Caco-2 (cell line): ENCODE measurements at regions not wholly inside any gene's neighbourhood (a gene's known extent, or its start where the extent isn't known, plus 50 kb on each side); places are given as distances from the start of the nearest gene placed in this dataset.
"Not testable (repeated sequence)": the region's sequence is repeated elsewhere in the genome, so short reads cannot be mapped to it uniquely, and the experiment has no call there.

Experiments
- BruUV-seq: library from RNA; stranded (reverse); fragments of 400-500 nt; replicated peaks from 2 replicates; lab custom pipeline; 2021; lab: Mats Ljungman, UMichigan
- CTCF ChIA-PET: fragments of 300-600 bp; sonication (Branson Sonifier 250); formaldehyde crosslinking; loops from one replicate; lab custom pipeline; 2022; ENCODE audit warnings: antibody characterized with exemption; lab: Charles Lee
- POLR2A ChIA-PET: fragments of 300-600 bp; sonication (Branson Sonifier 250); formaldehyde crosslinking; loops from one replicate; lab custom pipeline; 2022; ENCODE audit warnings: antibody characterized with exemption; lab: Charles Lee
- DNase-seq, 2 experiments: peaks; one replicate each; pipeline versions ENCODE4 v3.0.0 to v3.0.0-alpha.2; 2020 to 2022
- H3K27me3 ChIP-seq: replicated peaks from 2 replicates; pipeline ENCODE4 v1.6.0; 2011; ENCODE audit warnings: low read length; ENCODE audit not compliant: control insufficient read depth, insufficient read depth
- H3K36me3 ChIP-seq: 2 replicates; pipeline ENCODE4 v1.5.1; 2011; ENCODE audit warnings: low read length; ENCODE audit not compliant: control insufficient read depth, insufficient read depth
- H3K4me1 ChIP-seq: fragments of 250-450 bp; sonication (Bioruptor Pico); 2 replicates; pipeline ENCODE4 v1.5.1; 2020; ENCODE audit warnings: mild to moderate bottlenecking
- H3K4me3 ChIP-seq: 2 replicates; pipeline ENCODE4 v1.5.1; 2011; ENCODE audit warnings: low read depth, mild to moderate bottlenecking, control low read depth, low read length
- H3K9me3 ChIP-seq: fragments of 250-450 bp; sonication (Bioruptor Pico); 2 replicates; pipeline ENCODE4 v1.5.1; 2020; ENCODE audit warnings: mild to moderate bottlenecking, moderate library complexity
- H3K27ac Mint-ChIP-seq: one replicate; pipeline ENCODE4 v1.8.0; 2022; ENCODE audit warnings: mixed read lengths; ENCODE audit not compliant: unreplicated experiment
- H3K27me3 Mint-ChIP-seq: one replicate; pipeline ENCODE4 v1.8.0; 2022; ENCODE audit warnings: mixed read lengths; ENCODE audit not compliant: insufficient read depth, unreplicated experiment
- H3K36me3 Mint-ChIP-seq: one replicate; pipeline ENCODE4 v1.8.0; 2022; ENCODE audit warnings: mild to moderate bottlenecking, mixed read lengths; ENCODE audit not compliant: insufficient read depth, unreplicated experiment
- H3K4me1 Mint-ChIP-seq: one replicate; pipeline ENCODE4 v1.8.0; 2022; ENCODE audit warnings: low read depth, mixed read lengths; ENCODE audit not compliant: unreplicated experiment
- H3K4me3 Mint-ChIP-seq: one replicate; pipeline ENCODE4 v1.8.0; 2022; ENCODE audit warnings: mild to moderate bottlenecking, moderate library complexity, mixed read lengths; ENCODE audit not compliant: unreplicated experiment
- H3K9me3 Mint-ChIP-seq: one replicate; pipeline ENCODE4 v1.8.0; 2022; ENCODE audit warnings: mixed read lengths; ENCODE audit not compliant: unreplicated experiment
- intact Hi-C: fragments of 100-400 bp; cut with micrococcal nuclease; formaldehyde crosslinking; loops from one replicate; pipeline ENCODE4 v1.10.0; 2022; ENCODE audit not compliant: unreplicated experiment
- TF ChIP-seq, protein P1 (sequence below), 2 experiments: fragments of 200-600 bp in 1 of 2; IDR thresholded peaks; 1 replicate in 1 of 2; 2 replicates in 1 of 2; pipeline versions ENCODE4 v1.5.1 to v1.8.0; 2011 to 2022; ENCODE audit warnings: antibody characterized with exemption in 1 of 2, control low read depth in 1 of 2, inconsistent platforms in 1 of 2, low read depth in 1 of 2, low read length in 1 of 2, mild to moderate bottlenecking in 1 of 2, moderate library complexity in 1 of 2; ENCODE audit not compliant: insufficient read depth in 1 of 2, severe bottlenecking in 1 of 2, unreplicated experiment in 1 of 2

DNA sequence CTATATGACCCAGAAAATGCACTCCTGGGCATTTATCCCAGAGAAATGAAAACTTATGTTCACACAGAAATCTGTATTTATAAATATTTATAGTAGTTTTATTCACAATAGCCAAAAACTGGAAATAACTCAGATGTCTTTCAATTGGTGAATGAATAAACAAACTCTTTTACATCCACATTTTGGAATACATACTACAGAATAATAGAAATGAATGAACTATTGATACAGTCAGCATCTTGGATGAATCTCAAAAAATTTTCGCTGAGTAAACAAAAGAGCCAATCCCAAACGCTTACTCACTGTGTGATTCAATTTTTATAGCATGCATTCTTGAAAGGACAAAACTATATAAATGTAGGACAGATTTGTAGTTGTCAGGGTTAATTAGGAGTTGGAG, 75.1 kb upstream of the HTR2C start:
- CTCF ChIA-PET: no interaction called here
- H3K4me1 ChIP-seq: no peaks in the 10 kb centered on the region
- H3K27me3 ChIP-seq: no peaks in the 10 kb centered on the region
- intact Hi-C loops: no loop called here
- Mint-ChIP-seq H3K9me3 (no peaks in the 10 kb centered on the region), H3K36me3 (no peaks in the 10 kb centered on the region), H3K27ac (no peak overlapping the region), H3K27me3 (no peaks in the 10 kb centered on the region), H3K4me3 (no peak overlapping the region), H3K4me1 (no peaks in the 10 kb centered on the region)
- POLR2A ChIA-PET: no interaction called here
- no TSS peak for BruUV-seq
- DNase-seq: no peak
- H3K4me3 ChIP-seq: no peak overlapping the region
- TF ChIP-seq, protein P1, sequence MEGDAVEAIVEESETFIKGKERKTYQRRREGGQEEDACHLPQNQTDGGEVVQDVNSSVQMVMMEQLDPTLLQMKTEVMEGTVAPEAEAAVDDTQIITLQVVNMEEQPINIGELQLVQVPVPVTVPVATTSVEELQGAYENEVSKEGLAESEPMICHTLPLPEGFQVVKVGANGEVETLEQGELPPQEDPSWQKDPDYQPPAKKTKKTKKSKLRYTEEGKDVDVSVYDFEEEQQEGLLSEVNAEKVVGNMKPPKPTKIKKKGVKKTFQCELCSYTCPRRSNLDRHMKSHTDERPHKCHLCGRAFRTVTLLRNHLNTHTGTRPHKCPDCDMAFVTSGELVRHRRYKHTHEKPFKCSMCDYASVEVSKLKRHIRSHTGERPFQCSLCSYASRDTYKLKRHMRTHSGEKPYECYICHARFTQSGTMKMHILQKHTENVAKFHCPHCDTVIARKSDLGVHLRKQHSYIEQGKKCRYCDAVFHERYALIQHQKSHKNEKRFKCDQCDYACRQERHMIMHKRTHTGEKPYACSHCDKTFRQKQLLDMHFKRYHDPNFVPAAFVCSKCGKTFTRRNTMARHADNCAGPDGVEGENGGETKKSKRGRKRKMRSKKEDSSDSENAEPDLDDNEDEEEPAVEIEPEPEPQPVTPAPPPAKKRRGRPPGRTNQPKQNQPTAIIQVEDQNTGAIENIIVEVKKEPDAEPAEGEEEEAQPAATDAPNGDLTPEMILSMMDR (IDR thresholded peaks at IDR 0.05; ENCODE audit: insufficient read depth in 1 of 2, low read depth in 1 of 2, low read length in 1 of 2, severe bottlenecking in 1 of 2, unreplicated experiment in 1 of 2): no peak
- no peaks in the 10 kb centered on the region for H3K36me3 ChIP-seq
- H3K9me3 ChIP-seq: no peaks in the 10 kb centered on the region

DNA sequence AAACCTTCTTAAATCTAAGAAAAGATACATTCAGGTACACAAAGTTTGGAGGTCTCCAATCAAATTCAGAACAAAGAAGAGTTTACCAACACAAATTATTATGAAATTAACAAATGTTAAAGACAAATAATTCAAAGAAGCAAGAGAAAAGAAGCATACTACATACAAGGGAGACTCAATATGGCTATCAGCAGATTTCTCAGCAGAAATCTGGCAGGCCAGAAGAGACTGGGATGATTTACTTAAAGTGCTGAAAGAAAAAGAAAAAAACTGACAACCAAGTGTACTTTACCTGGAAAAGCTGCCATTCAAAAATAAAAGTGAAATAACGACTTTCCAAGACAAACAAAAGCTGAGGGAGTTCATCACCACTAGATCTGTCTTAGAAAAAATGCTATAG, 64.4 kb upstream of the HTR2C start:
- Histone ChIP-seq H3K4me3 (no peak overlapping the region), H3K36me3 (no peaks in the 10 kb centered on the region), H3K9me3 (no peaks in the 10 kb centered on the region), H3K4me1 (no peaks in the 10 kb centered on the region), H3K27me3 (no peaks in the 10 kb centered on the region)
- BruUV-seq: no TSS peak
- TF ChIP-seq, protein P1 (IDR thresholded peaks at IDR 0.05; ENCODE audit: insufficient read depth in 1 of 2, low read depth in 1 of 2, low read length in 1 of 2, severe bottlenecking in 1 of 2, unreplicated experiment in 1 of 2): no peak
- no peak for DNase-seq
- no peaks in the 10 kb centered on the region for H3K4me1 Mint-ChIP-seq
- POLR2A ChIA-PET: no interaction called here
- no peaks in the 10 kb centered on the region for H3K27me3 Mint-ChIP-seq
- H3K9me3 Mint-ChIP-seq: peaks cover 17% of the 10 kb centered on the region
- H3K36me3 Mint-ChIP-seq: no peaks in the 10 kb centered on the region
- CTCF ChIA-PET: no interaction called here
- no peak overlapping the region for H3K4me3 Mint-ChIP-seq
- no peak overlapping the region for H3K27ac Mint-ChIP-seq
- intact Hi-C loops: no loop called here

DNA sequence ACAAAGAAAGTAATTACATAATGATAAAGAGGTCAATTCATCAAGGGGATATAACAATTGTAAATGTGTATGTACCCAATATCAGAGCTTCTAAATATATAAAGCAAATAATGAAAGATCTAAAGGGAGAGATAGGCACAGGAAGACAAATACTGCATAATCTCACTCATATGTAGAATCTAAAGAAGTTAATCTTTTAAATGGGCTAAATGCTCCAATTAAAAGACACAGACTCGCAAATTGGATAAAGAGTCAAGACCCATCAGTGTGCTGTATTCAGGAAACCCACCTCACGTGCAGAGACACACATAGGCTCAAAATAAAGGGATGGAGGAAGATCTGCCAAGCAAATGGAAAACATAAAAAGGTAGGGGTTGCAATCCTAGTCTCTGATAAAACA, 63.2 kb upstream of the HTR2C start:
- POLR2A ChIA-PET, H3K4me3 Mint-ChIP-seq, CTCF ChIA-PET, H3K27me3 ChIP-seq, H3K36me3 ChIP-seq, H3K27ac Mint-ChIP-seq, H3K36me3 Mint-ChIP-seq, H3K27me3 Mint-ChIP-seq, BruUV-seq, intact Hi-C loops, H3K4me1 Mint-ChIP-seq, H3K4me3 ChIP-seq, DNase-seq, H3K9me3 ChIP-seq, H3K4me1 ChIP-seq: not testable (repeated sequence)
- peaks cover 17% of the 10 kb centered on the region for H3K9me3 Mint-ChIP-seq
